ENCODE measurements at regions not wholly inside any gene's neighbourhood (a gene's known extent, or its start where the extent isn't known, plus 50 kb on each side); places are given as distances from the start of the nearest gene placed in this dataset.
"Not testable (repeated sequence)": the region's sequence is repeated elsewhere in the genome, so short reads cannot be mapped to it uniquely, and the experiment has no call there.

DNA sequence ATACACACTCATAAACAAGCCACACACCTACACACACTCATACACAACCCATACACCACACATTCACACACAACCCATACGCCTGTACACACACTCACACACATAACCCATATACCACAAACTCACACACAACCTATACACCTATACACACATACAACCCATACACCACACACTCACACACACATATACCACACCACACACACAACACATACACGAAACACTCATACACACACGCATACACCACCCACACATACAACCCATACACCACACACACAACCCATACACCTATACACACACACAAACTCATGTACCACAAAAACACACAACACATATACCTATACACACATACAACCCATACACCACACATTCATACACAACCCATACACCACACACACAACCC is 164.3 kb downstream of the TMEM121 start:
- Histone ChIP-seq H3K36me3 (ENCODE audit: control insufficient read depth in 2 of 2, extremely low read depth in 1 of 2, insufficient read depth in 2 of 2, low read length in 2 of 2) (no peaks in the 10 kb centered on the region), H3K27me3 (ENCODE audit: control insufficient read depth in 2 of 2, insufficient read depth in 2 of 2, low read length in 2 of 2) (no peaks in the 10 kb centered on the region), H3K4me1 (ENCODE audit: control insufficient read depth, extremely low read depth, insufficient read depth, low read length) (no peaks in the 10 kb centered on the region), H3K9me1 (replicated peaks; ENCODE audit: control insufficient read depth, extremely low read depth, insufficient read depth, low read length) (no peaks in the 10 kb centered on the region), H3K27ac (ENCODE audit: insufficient read depth, low read depth, low read length) (no peak overlapping the region), H4K20me1 (replicated peaks; ENCODE audit: control insufficient read depth, extremely low read depth, insufficient read depth, low read length) (no peaks in the 10 kb centered on the region), H3K9me3 (replicated peaks; ENCODE audit: control insufficient read depth, insufficient read depth, low read length) (no peaks in the 10 kb centered on the region), H3K79me2 (ENCODE audit: control insufficient read depth, insufficient read depth, low read length) (no peaks in the 10 kb centered on the region), H2AFZ (ENCODE audit: low read depth, low read length) (no peak overlapping the region), H3K9ac (replicated peaks; ENCODE audit: extremely low read depth, insufficient read depth, low read length) (no peak overlapping the region), H3K4me2 (ENCODE audit: insufficient read depth, low read length) (no peak overlapping the region), H3K4me3 (replicated peaks in 1 of 3; ENCODE audit: insufficient read depth in 1 of 3, low read depth in 1 of 3, low read length in 3 of 3) (no peak overlapping the region)
- CTCF ChIA-PET, result no interaction called here
- FAIRE-seq (no peak), DNase-seq (ENCODE audit: low read depth, low spot score) (no peak)
- dilution Hi-C loops (cut with MboI; ENCODE audit: extremely low pct_ligation_motif_present, low sequenced_read_pairs), result no loop called here
- intact Hi-C loops (cut with micrococcal nuclease), result no loop called here
- TF ChIP-seq POLR2AphosphoS5 (IDR thresholded peaks at IDR 0.05; ENCODE audit: insufficient read depth, low read depth, low read length) (no peak), MYC (IDR thresholded peaks at IDR 0.05; ENCODE audit: low read depth, low read length) (no peak)
- BruUV-seq (replicated peaks), result no TSS peak
- POLR2A ChIA-PET, result no interaction called here

DNA sequence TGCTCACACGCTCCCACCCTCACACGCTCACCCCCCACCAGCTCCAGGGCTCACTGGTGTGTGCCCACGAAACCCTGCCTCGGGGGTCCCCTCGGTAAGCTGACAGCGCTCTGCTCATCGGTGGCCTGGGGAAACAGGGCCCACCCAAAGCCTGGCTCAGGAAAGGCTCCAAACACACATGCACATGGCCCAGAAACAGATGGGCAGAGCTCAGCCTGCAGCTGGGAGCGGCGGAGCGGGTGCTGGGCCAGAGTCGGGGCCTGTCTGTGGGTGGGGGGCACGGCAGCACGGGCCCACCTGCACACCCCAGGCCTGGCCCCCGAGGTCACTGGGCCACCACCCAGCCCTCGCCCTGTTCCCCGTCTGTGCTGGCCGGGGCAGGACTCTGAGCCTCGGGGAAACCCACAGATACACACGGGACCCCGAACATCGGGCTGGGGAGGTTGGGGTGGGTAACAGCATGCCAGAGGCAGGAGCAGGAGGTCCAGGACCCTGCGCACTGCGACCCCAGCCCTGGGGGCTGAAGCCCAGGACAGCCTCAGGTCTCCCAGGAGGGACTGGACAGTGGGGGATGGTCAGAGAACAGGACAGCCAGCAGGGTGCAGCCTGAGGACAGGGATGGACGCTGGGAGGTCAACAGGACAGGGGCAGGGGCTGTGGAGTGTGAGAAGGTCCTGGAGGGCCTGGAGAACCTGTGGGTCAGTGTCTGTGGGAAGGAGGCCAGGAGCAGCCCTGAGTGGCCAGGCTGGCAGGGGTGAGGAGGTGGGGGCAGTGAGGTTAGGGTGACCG is 165.1 kb downstream of the TMEM121 start:
- H3K36me3 ChIP-seq (ENCODE audit: control insufficient read depth in 2 of 2, extremely low read depth in 1 of 2, insufficient read depth in 2 of 2, low read length in 2 of 2); CTCF ChIA-PET; intact Hi-C loops (cut with micrococcal nuclease); H3K4me3 ChIP-seq (replicated peaks in 1 of 3; ENCODE audit: insufficient read depth in 1 of 3, low read depth in 1 of 3, low read length in 3 of 3); H3K9me1 ChIP-seq (replicated peaks; ENCODE audit: control insufficient read depth, extremely low read depth, insufficient read depth, low read length); H3K9ac ChIP-seq (replicated peaks; ENCODE audit: extremely low read depth, insufficient read depth, low read length); H3K9me3 ChIP-seq (replicated peaks; ENCODE audit: control insufficient read depth, insufficient read depth, low read length); H4K20me1 ChIP-seq (replicated peaks; ENCODE audit: control insufficient read depth, extremely low read depth, insufficient read depth, low read length); H3K4me2 ChIP-seq (ENCODE audit: insufficient read depth, low read length); BruUV-seq (replicated peaks); DNase-seq (ENCODE audit: low read depth, low spot score); H3K27ac ChIP-seq (ENCODE audit: insufficient read depth, low read depth, low read length); dilution Hi-C loops (cut with MboI; ENCODE audit: extremely low pct_ligation_motif_present, low sequenced_read_pairs); POLR2A ChIA-PET; H2AFZ ChIP-seq (ENCODE audit: low read depth, low read length); H3K79me2 ChIP-seq (ENCODE audit: control insufficient read depth, insufficient read depth, low read length); H3K4me1 ChIP-seq (ENCODE audit: control insufficient read depth, extremely low read depth, insufficient read depth, low read length); FAIRE-seq; H3K27me3 ChIP-seq (ENCODE audit: control insufficient read depth in 2 of 2, insufficient read depth in 2 of 2, low read length in 2 of 2): not testable (repeated sequence)

DNA sequence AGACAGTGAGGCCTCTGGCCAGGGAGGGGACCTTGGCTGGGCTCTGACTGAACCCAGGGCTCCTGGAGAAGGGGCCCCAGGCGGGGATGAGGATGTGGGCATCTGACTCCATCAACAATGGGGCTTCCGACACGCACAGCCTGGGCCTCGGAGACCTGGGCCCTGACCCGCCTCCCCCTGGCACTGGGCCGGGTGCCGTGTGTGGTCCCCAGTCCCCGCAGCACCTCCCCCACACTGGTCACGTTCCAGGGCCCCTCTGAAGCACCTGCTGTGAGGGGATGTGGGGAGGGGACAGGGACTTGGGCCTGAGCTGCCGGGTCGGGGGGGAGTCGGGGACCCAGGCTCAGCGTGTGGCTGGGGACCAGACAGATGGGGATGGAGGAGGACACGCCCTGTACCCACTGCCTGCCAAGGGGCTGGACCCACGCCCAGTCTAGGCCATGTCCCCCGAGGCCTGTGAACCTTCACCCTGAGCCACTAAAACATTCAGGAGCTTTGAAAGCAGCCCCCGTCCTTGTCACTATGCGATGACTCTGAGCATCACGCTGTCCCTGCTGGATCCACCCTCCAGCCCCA is 165.8 kb downstream of the TMEM121 start:
- CTCF ChIA-PET; H3K27ac ChIP-seq (ENCODE audit: insufficient read depth, low read depth, low read length); H3K9me3 ChIP-seq (replicated peaks; ENCODE audit: control insufficient read depth, insufficient read depth, low read length); H4K20me1 ChIP-seq (replicated peaks; ENCODE audit: control insufficient read depth, extremely low read depth, insufficient read depth, low read length); H3K9ac ChIP-seq (replicated peaks; ENCODE audit: extremely low read depth, insufficient read depth, low read length); BruUV-seq (replicated peaks); H3K36me3 ChIP-seq (ENCODE audit: control insufficient read depth in 2 of 2, extremely low read depth in 1 of 2, insufficient read depth in 2 of 2, low read length in 2 of 2); H2AFZ ChIP-seq (ENCODE audit: low read depth, low read length); dilution Hi-C loops (cut with MboI; ENCODE audit: extremely low pct_ligation_motif_present, low sequenced_read_pairs); FAIRE-seq; H3K4me2 ChIP-seq (ENCODE audit: insufficient read depth, low read length); H3K27me3 ChIP-seq (ENCODE audit: control insufficient read depth in 2 of 2, insufficient read depth in 2 of 2, low read length in 2 of 2); H3K4me3 ChIP-seq (replicated peaks in 1 of 3; ENCODE audit: insufficient read depth in 1 of 3, low read depth in 1 of 3, low read length in 3 of 3); H3K4me1 ChIP-seq (ENCODE audit: control insufficient read depth, extremely low read depth, insufficient read depth, low read length); POLR2A ChIA-PET; H3K79me2 ChIP-seq (ENCODE audit: control insufficient read depth, insufficient read depth, low read length); DNase-seq (ENCODE audit: low read depth, low spot score); H3K9me1 ChIP-seq (replicated peaks; ENCODE audit: control insufficient read depth, extremely low read depth, insufficient read depth, low read length); intact Hi-C loops (cut with micrococcal nuclease): not testable (repeated sequence)

Data from endothelial cell of umbilical vein (primary cell).